Activated CD8-positive, alpha-beta T cell treated with anti-CD3 and anti-CD28 coated beads, Interleukin-2, amount 10 ng/mL, durations not matched to agents 7 days and 5 days (primary cell): ENCODE measurements at regions not wholly inside any gene's neighbourhood (a gene's known extent, or its start where the extent isn't known, plus 50 kb on each side); places are given as distances from the start of the nearest gene placed in this dataset.

Source experiments
- ATAC-seq: fragments of 150-1000 bp; cut with Tn5 transposase; one replicate; pipeline ENCODE4 v1.10.0; 2021; ENCODE audit warnings: moderate library complexity
- CTCF ChIA-PET: fragments of 350-600 bp; sonication (Branson Sonifier 250); formaldehyde crosslinking; loops from one replicate; lab custom pipeline; 2021; ENCODE audit warnings: antibody characterized with exemption; lab: Charles Lee
- POLR2A ChIA-PET: fragments of 350-600 bp; sonication (Branson Sonifier 250); formaldehyde crosslinking; loops from one replicate; lab custom pipeline; 2021; ENCODE audit warnings: antibody characterized with exemption; lab: Charles Lee
- DNase-seq: peaks from one replicate; pipeline ENCODE4 v3.0.0-alpha.2; 2020
- H3K27ac Mint-ChIP-seq: one replicate; pipeline ENCODE4 v1.8.0; 2021; ENCODE audit warnings: mild to moderate bottlenecking, mixed read lengths
- H3K27me3 Mint-ChIP-seq: one replicate; pipeline ENCODE4 v1.8.0; 2021; ENCODE audit warnings: low read depth, mixed read lengths
- H3K36me3 Mint-ChIP-seq: one replicate; pipeline ENCODE4 v1.8.0; 2021; ENCODE audit warnings: low read depth, mixed read lengths
- H3K4me1 Mint-ChIP-seq: one replicate; pipeline ENCODE4 v1.8.0; 2021; ENCODE audit warnings: low read depth, mixed read lengths
- H3K4me3 Mint-ChIP-seq: one replicate; pipeline ENCODE4 v1.8.0; 2021; ENCODE audit warnings: mild to moderate bottlenecking, mixed read lengths
- H3K9me3 Mint-ChIP-seq: one replicate; pipeline ENCODE4 v1.8.0; 2022; ENCODE audit warnings: mixed read lengths; ENCODE audit not compliant: insufficient read depth

GRCh38 chr9:32004431-32005076, 379.9 kb upstream of the ACO1 start:
- Mint-ChIP-seq H3K27me3 (no peaks in the 10 kb centered on the region), H3K36me3 (no peaks in the 10 kb centered on the region), H3K4me3 (no peak overlapping the region), H3K9me3 (no peaks in the 10 kb centered on the region), H3K4me1 (no peaks in the 10 kb centered on the region), H3K27ac (no peak overlapping the region)
- ChIA-PET CTCF (no interaction called here), POLR2A (no interaction called here)
- DNase-seq (no peak), ATAC-seq (no peak)

GRCh38 chr9:32010322-32010721, 374.1 kb upstream of the ACO1 start:
- Mint-ChIP-seq H3K4me1 (no peaks in the 10 kb centered on the region), H3K9me3 (no peaks in the 10 kb centered on the region), H3K27me3 (no peaks in the 10 kb centered on the region), H3K27ac (no peak overlapping the region), H3K36me3 (no peaks in the 10 kb centered on the region), H3K4me3 (no peak overlapping the region)
- CTCF ChIA-PET: no interaction called here
- POLR2A ChIA-PET: no interaction called here
- no peak for DNase-seq
- no peak for ATAC-seq

- Mint-ChIP-seq H3K4me1 (no peaks in the 10 kb centered on the region), H3K4me3 (no peak overlapping the region), H3K36me3 (no peaks in the 10 kb centered on the region), H3K27ac (no peak overlapping the region), H3K27me3 (no peaks in the 10 kb centered on the region), H3K9me3 (no peaks in the 10 kb centered on the region)
- ATAC-seq (no peak), DNase-seq (no peak)
- ChIA-PET CTCF (no interaction called here), POLR2A (no interaction called here)
Measured at GRCh38 chr9:32011049-32011448, 373.4 kb upstream of the ACO1 start.

GRCh38 chr9:32015795-32016194, 368.6 kb upstream of the ACO1 start:
- Mint-ChIP-seq H3K4me3 (no peak overlapping the region), H3K9me3 (no peaks in the 10 kb centered on the region), H3K27me3 (no peaks in the 10 kb centered on the region), H3K4me1 (no peaks in the 10 kb centered on the region), H3K36me3 (no peaks in the 10 kb centered on the region), H3K27ac (no peak overlapping the region)
- CTCF ChIA-PET: no interaction called here
- POLR2A ChIA-PET: no interaction called here
- ATAC-seq (no peak), DNase-seq (no peak)

- ATAC-seq (no peak), DNase-seq (no peak)
- Mint-ChIP-seq H3K4me1 (no peaks in the 10 kb centered on the region), H3K27me3 (no peaks in the 10 kb centered on the region), H3K9me3 (no peaks in the 10 kb centered on the region), H3K4me3 (no peak overlapping the region), H3K36me3 (no peaks in the 10 kb centered on the region), H3K27ac (no peak overlapping the region)
- ChIA-PET POLR2A (no interaction called here), CTCF (interaction anchor here (0.7 kb wide), 1 partner anchor 23 kb away, joined by 3 read pairs; no protein-coding TSS in a partner anchor)
Measured at GRCh38 chr9:32045513-32045912, 338.9 kb upstream of the ACO1 start.

GRCh38 chr9:32067261-32067660, 317.2 kb upstream of the ACO1 start:
- DNase-seq: no peak
- ChIA-PET CTCF (no interaction called here), POLR2A (no interaction called here)
- Mint-ChIP-seq H3K36me3 (no peaks in the 10 kb centered on the region), H3K4me3 (no peak overlapping the region), H3K9me3 (no peaks in the 10 kb centered on the region), H3K27me3 (no peaks in the 10 kb centered on the region), H3K4me1 (no peaks in the 10 kb centered on the region), H3K27ac (no peak overlapping the region)
- no peak for ATAC-seq

- H3K27ac Mint-ChIP-seq: no peak overlapping the region
- ChIA-PET POLR2A (no interaction called here), CTCF (interaction anchor here (1.2 to 1.5 kb wide), 2 partner anchors 13 kb away, joined by 3 to 4 read pairs; no protein-coding TSS in a partner anchor)
- ATAC-seq (no peak), DNase-seq (no peak)
- H3K9me3 Mint-ChIP-seq: no peaks in the 10 kb centered on the region
- H3K36me3 Mint-ChIP-seq: no peaks in the 10 kb centered on the region
- H3K4me3 Mint-ChIP-seq: no peak overlapping the region
- no peaks in the 10 kb centered on the region for H3K27me3 Mint-ChIP-seq
- H3K4me1 Mint-ChIP-seq: no peaks in the 10 kb centered on the region
Measured at GRCh38 chr9:32069169-32069813, 315.2 kb upstream of the ACO1 start.

- CTCF ChIA-PET: interaction anchor here (1.5 kb wide), 1 partner anchor 12 kb away, joined by 3 read pairs; no protein-coding TSS in a partner anchor
- ATAC-seq: no peak
Measured at GRCh38 chr9:32069969-32070368, 314.5 kb upstream of the ACO1 start.

GRCh38 chr9:32072570-32072969, 311.9 kb upstream of the ACO1 start:
- Mint-ChIP-seq H3K27me3 (no peaks in the 10 kb centered on the region), H3K9me3 (no peaks in the 10 kb centered on the region), H3K4me1 (no peaks in the 10 kb centered on the region), H3K36me3 (no peaks in the 10 kb centered on the region), H3K27ac (no peak overlapping the region), H3K4me3 (no peak overlapping the region)
- CTCF ChIA-PET: no interaction called here
- POLR2A ChIA-PET: no interaction called here
- no peak for DNase-seq
- ATAC-seq: no peak

More at GRCh38 chr9:32069969-32070368, 314.5 kb upstream of the ACO1 start:
- Mint-ChIP-seq H3K27ac (no peak overlapping the region), H3K9me3 (no peaks in the 10 kb centered on the region), H3K4me3 (no peak overlapping the region), H3K27me3 (no peaks in the 10 kb centered on the region), H3K4me1 (no peaks in the 10 kb centered on the region), H3K36me3 (no peaks in the 10 kb centered on the region)
- POLR2A ChIA-PET: no interaction called here
- no peak for DNase-seq

GRCh38 chr9:32092031-32092430, 292.4 kb upstream of the ACO1 start:
- POLR2A ChIA-PET: no interaction called here
- CTCF ChIA-PET: no interaction called here
- no peaks in the 10 kb centered on the region for H3K36me3 Mint-ChIP-seq
- no peak overlapping the region for H3K27ac Mint-ChIP-seq
- no peak overlapping the region for H3K4me3 Mint-ChIP-seq
- H3K9me3 Mint-ChIP-seq: peaks cover 5% of the 10 kb centered on the region
- H3K27me3 Mint-ChIP-seq: no peaks in the 10 kb centered on the region
- H3K4me1 Mint-ChIP-seq: no peaks in the 10 kb centered on the region
- DNase-seq: no peak
- no peak for ATAC-seq

- H3K9me3 Mint-ChIP-seq: peaks cover 4% of the 10 kb centered on the region
- CTCF ChIA-PET: no interaction called here
- no peaks in the 10 kb centered on the region for H3K27me3 Mint-ChIP-seq
- no peaks in the 10 kb centered on the region for H3K4me1 Mint-ChIP-seq
- H3K36me3 Mint-ChIP-seq: no peaks in the 10 kb centered on the region
- no peak for DNase-seq
- ATAC-seq: no peak
- no peak overlapping the region for H3K4me3 Mint-ChIP-seq
- H3K27ac Mint-ChIP-seq: no peak overlapping the region
- POLR2A ChIA-PET: no interaction called here
Measured at GRCh38 chr9:32117291-32117690, 267.2 kb upstream of the ACO1 start.

- Mint-ChIP-seq H3K4me1 (no peaks in the 10 kb centered on the region), H3K36me3 (no peaks in the 10 kb centered on the region), H3K27me3 (no peaks in the 10 kb centered on the region), H3K9me3 (no peaks in the 10 kb centered on the region), H3K27ac (no peak overlapping the region), H3K4me3 (no peak overlapping the region)
- no peak for ATAC-seq
- CTCF ChIA-PET: no interaction called here
- no peak for DNase-seq
- POLR2A ChIA-PET: no interaction called here
Measured at GRCh38 chr9:32128546-32128945, 255.9 kb upstream of the ACO1 start.
